Stimulated activated CD8-positive, alpha-beta memory T cell treated with anti-CD3 and anti-CD28 coated beads, Interleukin-12 subunit alpha, Interleukin-12 subunit beta, amount 100 ng/mL, for 4 hours (primary cell): ENCODE measurements at regions not wholly inside any gene's neighbourhood (a gene's known extent, or its start where the extent isn't known, plus 50 kb on each side); places are given as distances from the start of the nearest gene placed in this dataset.

Experiments used
- DNase-seq: peaks from one replicate; pipeline ENCODE4 v3.0.0-alpha.2; 2020; ENCODE audit warnings: low read depth

DNA sequence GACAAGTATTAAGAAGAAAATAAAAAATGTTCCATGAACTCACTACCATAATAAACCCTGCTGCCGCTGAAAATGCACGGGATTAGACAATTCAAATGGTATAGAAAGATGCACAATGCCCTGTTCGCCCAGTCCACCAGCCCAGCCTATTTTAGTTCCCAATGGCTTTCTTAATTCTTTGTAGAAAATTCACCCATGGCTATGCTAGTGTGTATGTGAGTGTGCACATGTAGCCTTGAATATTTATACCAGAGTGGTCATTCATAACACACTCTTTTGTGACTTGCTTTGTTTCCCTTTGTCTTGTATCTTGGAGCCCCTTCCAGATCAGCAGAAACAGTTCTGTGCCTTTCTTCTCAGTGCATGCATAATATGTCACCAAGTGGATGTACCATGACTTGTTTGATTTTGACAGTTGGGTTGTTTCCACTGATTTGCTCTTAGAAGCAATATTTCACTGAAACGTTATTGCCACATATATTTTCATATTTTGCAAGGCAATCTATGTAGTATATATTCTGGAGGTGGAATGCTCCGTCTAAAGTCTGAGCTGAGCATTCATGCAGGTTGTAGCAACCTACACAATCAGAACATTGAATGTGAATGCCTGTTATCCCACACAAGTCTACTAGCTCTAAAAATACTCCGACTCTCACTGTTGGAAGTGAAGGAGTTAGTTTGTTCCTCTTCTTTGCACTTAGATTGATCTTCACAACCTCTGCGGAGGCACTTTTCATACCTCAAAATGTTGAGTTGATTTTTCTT lies 383.0 kb upstream of the EEF2KMT start:
- no peak for DNase-seq

DNA sequence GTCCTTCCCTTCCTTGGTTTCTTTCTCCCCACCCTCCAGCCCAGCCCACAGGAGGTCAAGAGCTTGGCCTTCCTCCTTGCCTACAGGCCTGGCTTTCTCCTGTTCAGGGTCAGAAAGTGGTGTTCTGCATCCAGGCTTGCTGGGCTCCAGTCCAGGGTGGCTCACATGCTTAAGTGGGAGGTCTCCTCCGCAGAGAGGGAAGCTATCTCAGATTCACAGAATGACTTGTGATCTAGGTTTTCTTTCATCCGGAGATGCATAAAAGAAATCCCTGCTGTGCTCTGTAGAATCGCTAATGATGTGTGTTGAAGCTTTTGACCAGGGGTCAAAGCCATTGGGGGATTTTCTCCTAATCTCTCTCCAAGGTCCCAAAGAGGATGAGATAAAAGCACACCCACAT lies 382.3 kb upstream of the EEF2KMT start:
- DNase-seq, result no peak

DNA sequence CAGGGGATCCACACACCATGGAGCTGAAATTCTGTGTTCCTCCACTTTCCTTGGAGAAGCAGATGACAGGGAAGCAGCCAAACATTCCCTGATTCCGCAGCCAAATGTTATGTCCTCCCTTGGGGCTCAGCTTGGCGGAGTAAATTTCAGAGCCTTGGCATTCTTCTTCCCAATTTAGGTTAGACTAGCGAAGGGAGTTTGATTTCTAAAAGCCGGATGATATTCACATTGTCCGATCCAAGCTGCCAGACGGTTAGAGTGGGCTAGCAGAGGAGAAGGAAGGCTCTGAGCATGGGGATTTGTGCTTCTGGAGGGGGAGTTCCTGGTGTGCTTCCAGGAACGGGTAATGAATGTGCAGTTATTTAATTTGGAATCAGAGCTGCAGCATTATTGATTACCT lies 380.4 kb upstream of the EEF2KMT start:
- DNase-seq, result no peak

DNA sequence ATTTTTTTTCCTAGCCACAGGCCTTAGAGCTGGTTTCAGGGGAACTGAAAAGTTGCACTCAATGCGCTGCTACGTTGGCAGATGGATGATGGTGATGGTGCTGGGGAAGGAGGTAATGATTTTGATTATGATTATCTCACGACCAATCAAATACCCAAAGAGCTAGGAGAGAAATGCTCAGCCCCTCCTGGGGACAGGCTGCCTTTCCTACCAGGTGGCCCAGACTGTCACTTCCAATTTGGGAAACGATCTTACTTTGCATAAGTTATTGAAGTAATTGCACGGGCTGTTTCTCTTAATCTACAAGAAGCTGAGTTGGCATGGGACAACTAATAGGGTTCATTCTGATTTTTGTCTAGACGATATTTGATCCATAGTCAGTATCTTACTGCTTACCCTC lies 379.7 kb upstream of the EEF2KMT start:
- no peak for DNase-seq

DNA sequence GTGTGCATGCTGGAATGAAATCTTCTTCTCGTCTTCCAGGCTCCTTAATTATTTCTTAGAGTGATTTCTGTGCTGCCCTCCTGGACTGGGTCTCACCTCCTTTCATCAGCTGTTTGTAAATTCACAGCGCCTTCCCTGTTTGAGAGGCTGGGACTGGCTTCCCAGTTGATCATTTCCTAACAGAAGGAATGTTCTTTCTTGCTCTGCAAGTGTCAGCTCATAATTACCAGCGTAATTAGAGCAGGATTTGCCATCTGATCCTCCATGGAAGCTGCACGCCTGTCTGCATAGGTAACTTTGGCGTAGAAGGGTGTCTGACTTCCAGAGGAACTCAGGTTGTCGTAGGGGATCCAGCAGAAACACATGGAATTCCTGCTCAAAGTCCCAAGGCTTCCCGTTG lies 375.0 kb upstream of the EEF2KMT start:
- no peak for DNase-seq

DNA sequence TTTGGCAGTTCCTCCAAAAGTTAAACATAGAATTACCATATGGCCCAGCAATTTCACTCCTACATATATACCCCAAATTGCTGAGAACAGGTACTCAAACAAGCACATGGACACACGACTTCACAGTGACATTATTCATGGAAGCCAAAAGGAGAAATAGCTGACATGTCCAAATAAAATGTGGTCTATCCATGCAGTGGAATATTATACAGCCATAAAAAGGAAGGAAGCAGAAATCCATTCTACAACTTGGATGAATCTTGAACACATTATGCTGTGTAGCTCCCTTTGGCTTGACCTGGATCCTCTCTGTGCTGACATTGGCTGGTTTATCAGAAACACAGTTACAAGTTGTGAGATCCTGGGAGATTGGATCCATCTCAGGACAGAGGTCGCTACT lies 370.9 kb upstream of the EEF2KMT start:
- DNase-seq, result no peak

DNA sequence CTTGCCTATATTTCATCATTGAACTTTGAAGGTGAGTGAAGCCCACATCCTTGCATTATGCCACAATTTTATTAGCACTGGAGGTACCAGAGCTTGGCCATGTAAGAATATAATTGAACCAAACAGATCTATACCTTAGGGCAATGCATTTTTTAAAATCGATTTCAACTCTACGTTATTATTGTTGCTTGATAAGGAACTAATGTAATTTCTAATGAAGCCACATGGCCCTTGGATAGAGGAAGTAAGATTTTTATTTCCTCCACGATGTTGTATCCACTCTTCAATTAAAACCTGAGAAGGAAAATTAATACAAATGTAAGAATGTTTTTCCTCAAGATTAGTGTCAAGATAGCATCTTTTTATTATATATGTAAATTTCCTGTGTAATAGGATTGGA lies 370.0 kb upstream of the EEF2KMT start:
- no peak for DNase-seq

DNA sequence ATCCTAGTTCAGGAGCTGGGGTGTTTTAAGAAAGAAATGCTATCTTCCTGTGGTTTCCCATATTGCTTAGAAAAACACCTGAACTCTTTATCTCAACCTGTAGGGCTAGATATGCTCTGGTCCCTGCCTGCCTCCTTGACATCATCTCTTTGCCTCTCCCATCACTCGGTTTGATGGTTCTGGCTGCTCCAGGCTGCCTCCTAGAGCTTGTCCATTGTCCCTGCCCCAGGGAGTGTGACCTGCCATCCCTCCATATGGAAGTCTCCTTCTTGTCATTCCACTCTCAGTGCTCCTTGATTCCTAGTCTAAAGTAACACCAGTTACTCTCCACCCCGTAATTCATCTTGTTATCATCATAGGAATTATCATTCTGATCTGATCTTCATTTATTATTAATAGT lies 369.0 kb upstream of the EEF2KMT start:
- no peak for DNase-seq

DNA sequence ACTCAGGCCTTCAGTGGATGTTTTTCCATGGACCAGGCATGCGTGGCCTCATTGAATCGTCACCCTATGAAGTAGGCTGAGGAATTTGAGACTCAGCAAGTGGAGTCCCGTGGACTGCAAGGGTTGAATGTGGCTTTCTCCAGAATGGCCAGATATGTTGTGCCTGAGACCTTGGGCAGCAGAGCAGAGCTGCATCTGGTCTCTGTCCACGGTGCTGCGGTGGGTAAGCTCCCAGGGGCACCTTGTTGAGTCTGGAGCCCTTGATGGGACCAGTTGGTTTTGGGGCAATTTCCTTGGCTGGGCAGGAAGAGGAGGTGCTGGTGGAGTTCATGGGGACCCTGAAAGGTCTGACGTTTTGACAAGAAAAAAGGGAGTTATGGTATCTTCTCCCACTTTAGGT lies 368.1 kb upstream of the EEF2KMT start:
- no peak for DNase-seq

DNA sequence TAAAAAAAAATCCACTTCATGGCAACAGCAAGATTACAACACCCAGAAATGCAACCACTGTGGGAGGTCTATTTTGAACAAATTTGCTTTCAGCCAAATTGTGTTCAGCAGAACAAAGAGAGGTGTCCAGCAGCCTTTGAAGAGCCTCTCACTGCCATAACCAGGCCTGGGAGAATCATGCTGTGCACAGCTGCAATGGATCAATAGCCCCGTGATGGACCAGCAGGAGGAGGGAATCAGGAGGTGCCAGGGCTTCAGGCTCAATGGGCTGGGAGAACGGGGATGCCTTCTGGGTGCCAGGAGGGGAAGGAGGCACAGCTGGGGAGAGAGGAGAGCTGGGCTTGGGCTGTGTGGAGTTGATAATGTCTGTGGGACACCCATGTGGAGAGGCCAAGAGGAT lies 366.2 kb upstream of the EEF2KMT start:
- no peak for DNase-seq

DNA sequence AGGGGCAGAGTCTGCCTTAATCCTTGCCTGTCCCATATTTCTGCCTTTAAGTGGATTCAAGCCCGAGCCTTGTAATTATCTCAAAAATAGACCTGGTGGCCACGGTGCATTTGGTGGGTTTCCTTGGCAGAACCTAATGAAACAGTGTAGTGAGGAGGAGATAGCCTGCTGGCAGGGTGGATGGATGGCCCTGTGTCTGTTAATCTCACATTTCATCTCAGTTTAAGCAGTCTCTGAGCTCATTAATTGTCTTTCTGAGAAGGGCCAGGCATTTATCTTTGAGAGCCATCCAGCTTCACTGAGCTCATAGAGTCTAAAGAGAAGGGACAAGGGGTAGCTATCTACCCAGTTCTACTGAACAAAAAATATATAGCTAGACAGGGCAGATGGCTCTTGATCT lies 364.0 kb upstream of the EEF2KMT start:
- DNase-seq, result no peak

DNA sequence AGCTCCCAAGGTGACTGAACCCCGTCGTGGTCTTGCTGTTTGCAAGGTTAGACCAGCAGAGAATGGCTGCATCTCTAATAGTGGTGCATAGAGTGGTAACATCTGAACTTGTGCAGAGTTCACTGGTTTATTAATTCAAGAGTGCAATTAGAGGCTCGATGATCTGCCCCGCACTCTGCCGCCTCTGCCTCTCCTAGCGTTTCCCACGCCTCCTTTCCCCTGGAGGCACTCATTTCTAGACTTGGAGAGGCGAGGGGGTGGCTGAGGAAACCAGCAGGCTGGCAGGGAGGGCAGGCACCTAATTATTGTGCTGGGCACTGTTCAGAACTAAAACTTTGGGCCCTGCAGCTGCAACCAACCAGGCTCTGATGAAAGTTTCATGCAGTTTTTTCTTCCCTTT lies 363.5 kb upstream of the EEF2KMT start:
- no peak for DNase-seq

DNA sequence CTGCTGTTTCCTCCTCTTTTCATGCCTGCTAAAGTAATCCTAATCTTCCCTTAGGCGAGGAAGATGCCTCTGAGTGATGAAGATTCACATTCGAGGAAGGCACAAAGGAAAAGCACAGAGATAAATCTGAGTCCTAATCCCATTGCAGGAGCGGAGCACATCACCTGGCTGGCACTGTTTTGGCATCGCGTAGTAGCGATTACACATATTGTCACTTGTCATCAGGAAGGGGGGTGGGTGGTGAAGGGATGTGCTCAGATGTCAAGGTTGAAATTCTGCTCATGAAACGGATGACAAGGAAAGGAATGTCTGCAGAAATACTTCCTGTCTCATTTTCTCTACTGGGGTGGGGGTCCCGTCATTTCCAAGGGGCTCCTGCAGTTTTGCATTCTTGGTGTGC lies 363.1 kb upstream of the EEF2KMT start:
- DNase-seq, result no peak

DNA sequence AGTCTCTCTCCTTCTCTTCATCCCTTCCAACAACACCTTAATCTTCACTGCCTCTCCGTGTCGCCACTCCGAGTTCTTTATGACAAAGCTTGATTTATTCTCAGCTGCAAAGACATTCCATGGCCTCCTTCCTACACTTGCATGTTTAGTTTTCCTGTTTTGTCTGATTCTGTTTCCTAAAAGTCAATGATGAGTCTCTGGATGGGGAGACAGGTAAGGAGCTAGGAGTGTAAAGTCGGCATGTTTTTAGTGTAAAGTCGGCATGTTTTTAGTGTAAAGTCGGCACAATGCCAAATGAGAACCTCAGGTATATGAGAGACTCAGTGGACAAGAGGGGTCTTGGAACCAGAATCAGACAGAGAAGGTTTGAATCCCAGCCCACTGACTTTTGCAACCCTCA lies 362.3 kb upstream of the EEF2KMT start:
- DNase-seq, result no peak

DNA sequence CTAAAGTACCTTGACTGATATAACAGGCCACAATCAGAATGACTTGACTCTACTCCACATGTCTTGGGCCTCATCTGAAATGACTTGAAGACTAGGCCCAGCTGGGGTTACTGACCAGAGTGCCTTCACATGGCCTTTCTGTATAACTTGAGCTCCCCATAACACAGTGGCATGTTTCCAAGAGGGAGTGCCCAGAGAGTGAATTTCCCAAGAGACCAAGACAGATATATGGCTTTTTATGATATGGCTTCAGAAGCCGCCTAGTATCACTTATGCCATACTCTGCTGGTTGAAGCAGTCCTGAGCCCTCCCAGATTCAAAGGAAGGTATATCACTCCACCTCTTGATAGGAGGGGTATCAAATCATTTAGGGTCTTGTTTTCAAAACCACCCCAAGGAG lies 357.5 kb upstream of the EEF2KMT start:
- no peak for DNase-seq

DNA sequence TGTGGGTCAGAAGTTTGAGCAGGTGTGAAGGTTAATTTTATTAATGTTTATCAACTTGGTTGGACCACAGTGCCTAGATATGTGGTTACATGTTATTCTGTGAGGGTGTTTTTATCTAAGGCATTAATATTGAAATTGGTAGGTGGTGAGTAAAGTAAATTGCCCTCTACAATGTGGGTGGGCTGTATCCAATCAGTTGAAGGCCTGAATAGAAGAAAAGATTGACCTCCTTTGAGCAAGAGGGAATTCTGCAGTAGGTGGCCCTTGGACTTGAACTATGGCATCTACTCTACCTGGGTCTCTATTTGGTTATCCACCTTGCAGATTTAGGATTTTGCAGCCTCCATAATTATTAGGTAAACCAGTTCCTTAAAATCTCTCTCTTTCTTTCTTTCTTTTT lies 356.8 kb upstream of the EEF2KMT start:
- no peak for DNase-seq

DNA sequence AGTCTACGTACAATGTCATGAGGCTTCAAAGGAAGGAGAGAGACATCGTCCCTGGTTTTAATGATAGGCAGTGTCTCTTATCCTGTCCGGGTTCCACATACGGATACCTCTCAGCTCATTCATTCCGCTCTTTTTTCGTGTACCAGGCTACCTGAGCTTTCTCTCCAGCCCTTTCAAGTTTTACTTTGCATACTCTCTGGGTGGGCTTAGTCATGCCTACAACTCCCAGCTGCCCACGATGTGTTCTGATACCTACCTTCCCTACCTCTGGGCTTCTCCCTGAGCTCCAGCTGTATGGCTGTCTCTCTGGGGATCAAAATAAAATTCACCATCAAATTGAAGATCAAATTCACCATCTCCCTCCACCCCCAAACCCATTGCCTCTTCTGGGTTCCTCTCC lies 354.0 kb upstream of the EEF2KMT start:
- DNase-seq, result no peak

DNA sequence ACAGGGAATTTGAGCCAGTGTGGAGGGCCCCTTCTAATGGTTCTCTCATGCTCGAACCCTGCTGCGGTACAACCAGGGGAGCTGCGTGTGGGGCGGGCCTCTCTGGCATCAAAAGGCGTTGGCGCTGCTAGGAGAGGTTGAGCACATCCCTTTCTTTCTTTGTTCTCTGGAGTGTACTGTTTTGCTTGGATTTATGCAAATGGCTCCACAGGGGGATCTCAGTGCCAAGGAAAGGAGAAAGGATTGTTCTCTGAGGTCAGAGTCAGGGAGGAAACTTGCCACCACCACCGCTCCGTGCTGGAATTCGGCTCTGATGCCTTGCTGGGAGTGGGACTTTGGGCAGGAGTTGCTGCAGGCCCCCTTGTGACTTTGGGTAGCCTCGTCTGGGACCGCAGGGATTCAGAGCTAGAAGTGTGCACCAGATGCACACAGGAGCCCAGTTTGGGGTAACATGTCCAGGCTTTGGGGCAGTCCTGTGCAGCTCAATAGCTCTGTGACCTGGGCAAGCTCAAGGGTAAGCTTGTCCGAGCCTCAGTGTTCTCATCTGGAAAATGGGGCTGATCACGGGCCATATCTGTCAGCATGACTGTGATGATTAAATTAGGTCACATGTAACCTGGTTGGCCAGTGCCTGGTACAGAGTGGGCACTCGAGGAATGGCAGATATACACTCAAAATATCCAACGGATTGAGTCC lies 353.0 kb upstream of the EEF2KMT start:
- DNase-seq, result no peak

DNA sequence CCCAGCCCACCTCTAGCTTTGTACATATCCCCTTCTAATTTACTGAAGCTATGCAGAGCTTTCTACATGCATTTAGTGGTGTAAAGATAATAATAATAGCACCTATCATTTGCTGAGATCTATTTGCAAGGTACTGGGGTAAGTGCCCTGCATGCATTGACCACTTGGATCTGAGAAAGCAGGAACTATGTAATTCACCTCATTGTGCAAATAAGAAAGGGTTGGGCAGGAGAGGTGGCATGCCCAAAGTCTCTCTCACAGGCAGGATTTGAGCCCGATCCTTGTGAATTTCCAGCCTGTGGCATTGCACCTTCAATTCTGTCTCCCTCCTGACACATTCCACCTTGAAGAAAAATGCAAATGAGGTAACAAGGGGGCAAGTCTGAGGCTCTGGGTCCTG lies 352.3 kb upstream of the EEF2KMT start:
- no peak for DNase-seq

DNA sequence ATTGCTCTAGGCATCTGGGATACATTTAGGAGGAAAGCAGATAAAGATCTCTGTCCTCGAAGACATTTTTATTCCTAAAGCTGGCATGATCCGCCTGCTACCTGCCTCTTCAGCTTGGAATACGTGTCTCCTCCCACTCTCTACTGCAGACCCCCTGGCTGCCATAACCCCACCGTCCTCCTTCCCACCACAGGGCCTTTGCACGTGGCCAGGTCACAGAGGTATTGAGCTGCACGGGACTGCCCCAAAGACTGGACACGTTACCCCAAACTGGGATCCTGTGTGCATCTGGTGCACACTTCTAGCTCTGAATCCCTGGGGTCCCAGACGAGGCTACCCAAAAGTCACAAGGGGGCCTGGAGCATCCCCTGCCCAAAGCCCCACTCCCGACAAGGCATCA lies 351.2 kb upstream of the EEF2KMT start:
- no peak for DNase-seq

DNA sequence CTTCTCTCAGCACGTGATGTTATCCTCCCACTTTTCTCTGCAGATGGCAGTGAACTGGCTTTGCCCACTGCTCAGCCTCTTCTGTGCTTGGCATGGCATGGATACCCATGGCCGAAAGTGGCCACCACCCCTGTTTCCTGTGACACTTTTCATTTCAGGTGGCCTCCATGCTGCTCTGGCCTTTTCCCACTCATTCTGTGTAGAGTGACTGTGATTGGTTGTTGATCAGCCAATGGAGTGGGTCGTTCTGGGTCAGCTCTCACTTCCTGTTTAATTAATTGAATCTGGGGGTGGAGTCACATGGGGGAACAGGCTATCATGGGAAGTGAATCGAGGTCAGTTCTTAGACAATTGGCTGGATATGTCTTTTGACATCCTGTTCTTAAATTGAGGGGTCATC lies 350.1 kb upstream of the EEF2KMT start:
- no peak for DNase-seq

DNA sequence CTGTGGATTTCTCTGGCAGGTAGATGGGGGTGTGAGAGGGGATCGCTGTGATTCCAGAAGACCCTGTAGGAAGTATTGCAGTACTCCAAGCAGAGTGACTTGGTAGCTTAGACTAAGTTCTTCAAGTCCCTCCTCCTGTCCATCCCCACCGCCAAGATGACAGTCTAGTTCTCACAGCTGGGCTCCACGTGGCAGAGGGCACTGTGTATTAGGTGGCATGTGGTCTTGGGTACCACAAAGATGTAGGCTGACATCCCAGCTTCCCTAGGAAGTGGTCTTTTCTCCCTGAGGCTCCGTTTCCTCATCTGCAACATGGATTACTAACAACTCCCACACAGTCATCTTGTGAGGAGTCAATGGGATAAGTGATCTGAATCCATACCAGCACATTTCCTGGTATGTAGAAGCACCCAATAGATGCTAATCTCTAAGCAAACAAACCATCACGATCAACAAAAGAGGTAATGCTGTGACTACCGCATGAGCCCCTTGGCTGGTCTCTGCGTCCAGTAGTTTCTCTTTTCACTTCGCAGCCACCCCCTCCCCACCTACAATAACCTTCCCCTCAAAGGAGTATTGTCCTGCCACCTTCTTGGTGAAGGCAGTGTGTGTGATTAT lies 349.1 kb upstream of the EEF2KMT start:
- DNase-seq, result no peak

DNA sequence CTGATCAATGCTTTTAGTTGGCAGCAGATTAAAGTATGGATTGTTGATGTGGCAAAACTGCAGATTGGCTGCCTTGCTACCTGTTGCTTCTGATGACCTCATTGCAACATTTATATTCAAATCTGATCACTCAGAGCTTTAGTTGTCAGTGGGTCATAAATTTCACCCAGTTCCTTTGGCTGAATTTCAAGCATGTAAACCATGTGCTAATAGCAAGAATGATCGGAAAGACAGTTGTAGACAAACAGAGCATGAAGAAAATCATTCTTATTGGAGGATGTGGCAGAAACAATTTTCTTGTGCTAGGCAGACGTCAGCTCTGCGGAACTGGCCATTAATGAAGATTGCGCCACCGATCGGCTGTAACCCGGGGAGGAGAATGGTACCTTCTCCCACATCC lies 346.6 kb upstream of the EEF2KMT start:
- DNase-seq, result no peak

DNA sequence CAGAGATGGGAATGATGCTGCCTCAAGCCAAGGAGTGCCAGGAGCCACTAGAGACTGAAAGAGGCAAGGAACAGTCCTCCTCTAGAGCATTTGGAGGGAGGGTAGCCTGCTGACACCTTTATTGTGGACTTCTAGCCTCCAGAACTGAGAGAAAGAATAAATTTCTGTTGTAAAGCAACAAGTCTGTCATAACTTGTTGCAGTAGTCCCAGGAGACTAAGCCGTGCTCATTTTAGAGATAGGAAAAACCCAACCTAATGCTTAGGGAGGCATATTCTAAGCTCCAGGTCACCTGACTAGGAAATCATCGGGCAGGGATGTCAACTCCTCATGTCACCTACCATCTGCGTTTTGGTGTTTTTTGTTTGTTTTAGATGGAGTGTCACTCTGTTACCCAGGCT lies 345.4 kb upstream of the EEF2KMT start:
- no peak for DNase-seq
